A549 (cell line): ENCODE measurements at regions not wholly inside any gene's neighbourhood (a gene's known extent, or its start where the extent isn't known, plus 50 kb on each side); places are given as distances from the start of the nearest gene placed in this dataset.

ENCODE experiments used
- ATAC-seq, 2 experiments: fragments of 200-7000 bp in 1 of 2; fragments of >200 bp in 1 of 2; cut with Nextera tagmentation in 1 of 2; cut with Tn5 transposase in 1 of 2; 3 replicates each; pipeline versions ENCODE4 v1.8.0 to v1.9.1; 2018 to 2020; ENCODE audit warnings: mild to moderate bottlenecking in 1 of 2, moderate library complexity in 1 of 2
- CTCF ChIA-PET: fragments of 300-600 bp; sonication (Branson Sonifier 250); formaldehyde crosslinking; extraction: SDS; loops from one replicate; lab custom pipeline; 2021; ENCODE audit warnings: antibody characterized with exemption, inconsistent platforms; lab: Yijun Ruan, JAX
- POLR2A ChIA-PET: fragments of 350-600 bp; formaldehyde crosslinking; extraction: SDS; loops from one replicate; lab custom pipeline; 2021; ENCODE audit warnings: antibody characterized with exemption, inconsistent platforms; lab: Yijun Ruan, JAX
- DNase-seq, 2 experiments: peaks; one replicate each; pipeline versions ENCODE4 v3.0.0 to v3.0.0-alpha.2; 2011 to 2016; ENCODE audit warnings: low read depth in 1 of 2, low spot score in 1 of 2
- FAIRE-seq: peaks from 2 replicates; lab custom pipeline; 2011; peaks lifted over from hg19 to GRCh38; lab: Jason Lieb, UNC
- H3K27ac ChIP-seq, 2 experiments: fragments of >200 bp; sonication (Bioruptor Twin); formaldehyde crosslinking; 3 replicates each; pipeline ENCODE4 v1.5.1; 2016 to 2017
- H3K4me1 ChIP-seq: fragments of >200 bp; sonication (Bioruptor Twin); formaldehyde crosslinking; 3 replicates; pipeline ENCODE4 v1.6.1; 2016
- H3K4me2 ChIP-seq: fragments of >200 bp; sonication (Bioruptor Twin); formaldehyde crosslinking; 3 replicates; pipeline ENCODE4 v1.6.1; 2016
- H3K4me3 ChIP-seq: fragments of >200 bp; sonication (Bioruptor Twin); formaldehyde crosslinking; 3 replicates; pipeline ENCODE4 v1.5.1; 2016
- H3K9me3 ChIP-seq: fragments of >200 bp; sonication (Bioruptor Twin); formaldehyde crosslinking; 3 replicates; pipeline ENCODE4 v1.6.1; 2016
- ATOH8 ChIP-seq: fragments of 250-450 bp; sonication (Bioruptor Pico); IDR thresholded peaks from 2 replicates; pipeline ENCODE4 v1.5.0; 2020; ENCODE audit warnings: low read depth, mild to moderate bottlenecking, moderate library complexity
- BHLHE40 ChIP-seq: IDR thresholded peaks from 2 replicates; pipeline ENCODE4 v1.6.1; 2012; ENCODE audit warnings: low read depth, low read length, inconsistent platforms
- CHD2 ChIP-seq: fragments of 150-350 bp; IDR thresholded peaks from 2 replicates; pipeline ENCODE4 v1.6.1; 2014; ENCODE audit warnings: low read length; ENCODE audit not compliant: partially characterized antibody
- CHD4 ChIP-seq: fragments of 200-600 bp; sonication (generic); IDR thresholded peaks from 2 replicates; pipeline ENCODE4 v1.6.1; 2016; ENCODE audit warnings: antibody characterized with exemption, mild to moderate bottlenecking, borderline replicate concordance
- E2F6 ChIP-seq: IDR thresholded peaks from 2 replicates; pipeline ENCODE4 v1.6.1; 2012; ENCODE audit warnings: low read depth, borderline replicate concordance
- EHMT2 ChIP-seq: fragments of 200-600 bp; sonication (generic); IDR thresholded peaks from 2 replicates; pipeline ENCODE4 v1.6.1; 2016; ENCODE audit warnings: antibody characterized with exemption, low read depth, mild to moderate bottlenecking, moderate library complexity
- EP300 ChIP-seq, 2 experiments: fragments of >200 bp; sonication (Bioruptor Twin); formaldehyde crosslinking; IDR thresholded peaks; 2 replicates in 1 of 2; 3 replicates in 1 of 2; pipeline ENCODE4 v1.6.1; 2016 to 2017
- ESRRA ChIP-seq: fragments of 150-350 bp; IDR thresholded peaks from 2 replicates; pipeline ENCODE4 v1.6.1; 2014; ENCODE audit warnings: mild to moderate bottlenecking, low read length, borderline replicate concordance
- HDAC2 ChIP-seq: fragments of 200-600 bp; sonication (generic); IDR thresholded peaks from 2 replicates; pipeline ENCODE4 v1.6.1; 2016
- HOXB13 ChIP-seq: fragments of 250-450 bp; sonication (Bioruptor Pico); IDR thresholded peaks from 2 replicates; pipeline ENCODE4 v1.5.0; 2020; ENCODE audit warnings: low read depth, mild to moderate bottlenecking, moderate library complexity
- JUN ChIP-seq, 2 experiments: fragments of >200 bp; sonication (Bioruptor Twin); formaldehyde crosslinking; IDR thresholded peaks; 2 replicates in 1 of 2; 3 replicates in 1 of 2; pipeline ENCODE4 v1.6.1; 2016 to 2017
- MAX ChIP-seq: IDR thresholded peaks from 2 replicates; pipeline ENCODE4 v1.6.1; 2012
- PHF8 ChIP-seq: fragments of 200-600 bp; sonication (generic); IDR thresholded peaks from 2 replicates; pipeline ENCODE4 v1.6.1; 2016; ENCODE audit warnings: low read depth, mild to moderate bottlenecking, antibody characterized with exemption, moderate library complexity, borderline replicate concordance
- POLR2AphosphoS2 ChIP-seq: conservative IDR thresholded peaks from 2 replicates; pipeline ENCODE4 v1.6.1; 2012; ENCODE audit warnings: low read length, improper control_type of control experiment, inconsistent platforms
- REST ChIP-seq: fragments of 200-600 bp; sonication (generic); IDR thresholded peaks from 2 replicates; pipeline ENCODE4 v1.6.1; 2016; ENCODE audit warnings: antibody characterized with exemption, mild to moderate bottlenecking, moderate library complexity
- RNF2 ChIP-seq: fragments of 200-600 bp; sonication (generic); IDR thresholded peaks from 2 replicates; pipeline ENCODE4 v1.6.1; 2016; ENCODE audit warnings: low read depth, mild to moderate bottlenecking, antibody characterized with exemption, moderate library complexity, borderline replicate concordance
- SMC3 ChIP-seq: fragments of >200 bp; sonication (Bioruptor Twin); formaldehyde crosslinking; IDR thresholded peaks from 3 replicates; pipeline ENCODE4 v1.6.1; 2018; ENCODE audit warnings: inconsistent platforms
- TFCP2L1 ChIP-seq: fragments of 250-450 bp; sonication (Bioruptor Pico); IDR thresholded peaks from 2 replicates; pipeline ENCODE4 v1.5.0; 2021; ENCODE audit warnings: mild to moderate bottlenecking
- USF2 ChIP-seq: fragments of 450-650 bp; IDR thresholded peaks from 2 replicates; pipeline ENCODE4 v1.6.1; 2014; ENCODE audit warnings: antibody characterized with exemption
- ZC3H11A ChIP-seq: fragments of 450-650 bp; IDR thresholded peaks from 2 replicates; pipeline ENCODE4 v1.6.1; 2014; ENCODE audit warnings: antibody characterized with exemption, mild to moderate bottlenecking
- WGBS: methylation state at CpG from one replicate; pipeline ENCODE4 v1.1.6; 2017; ENCODE audit errors: missing lambda C conversion rate; 5-methylcytosine and 5-hydroxymethylcytosine counted together

- TF ChIP-seq ZC3H11A (no peak), ATOH8 (CRISPR knock-in tag) (no peak), SMC3 (no peak), POLR2AphosphoS2 (no peak)
Observed at GRCh38 chr9:31153250-31153840, 1231.1 kb upstream of the ACO1 start (continued).

GRCh38 chr9:31166516-31166915, 1217.9 kb upstream of the ACO1 start:
- POLR2A ChIA-PET: no interaction called here
- ATAC-seq (no peak), DNase-seq (no peak)
- H3K4me1 ChIP-seq: no peaks in the 10 kb centered on the region
- H3K4me3 ChIP-seq: no peak overlapping the region
- no peaks in the 10 kb centered on the region for H3K9me3 ChIP-seq
- TF ChIP-seq MAX (no peak), RNF2 (no peak), HOXB13 (CRISPR knock-in tag) (no peak)
- TF ChIP-seq, all 56 proteins: peak for 0
- CTCF ChIA-PET: interaction anchor here (1.2 kb wide), 1 partner anchor 24 kb away, joined by 3 read pairs; no protein-coding TSS in a partner anchor
- no peak overlapping the region for H3K4me2 ChIP-seq
- WGBS: 18% methylated on average over 4 of the region's 4 CpGs
- FAIRE-seq: no peak
- no peak overlapping the region for H3K27ac ChIP-seq

- H3K4me2 ChIP-seq: no peak overlapping the region
- ATAC-seq: no peak
- no peak for FAIRE-seq
- CTCF ChIA-PET: no interaction called here
- POLR2A ChIA-PET: no interaction called here
- H3K9me3 ChIP-seq: no peaks in the 10 kb centered on the region
- H3K4me1 ChIP-seq: no peaks in the 10 kb centered on the region
- H3K27ac ChIP-seq: no peak overlapping the region
- H3K4me3 ChIP-seq: no peak overlapping the region
- DNase-seq: no peak
- TF ChIP-seq CHD4 (no peak), BHLHE40 (no peak), REST (no peak), TFCP2L1 (CRISPR knock-in tag) (no peak), ESRRA (no peak), JUN (IDR thresholded peaks at IDR 0.05) (no peak), E2F6 (no peak), USF2 (no peak), PHF8 (no peak), EP300 (IDR thresholded peaks at IDR 0.05) (no peak), EHMT2 (no peak), HDAC2 (no peak), CHD2 (no peak)
Observed at GRCh38 chr9:31168161-31168560, 1216.3 kb upstream of the ACO1 start.
